ENCODE measurements at regions not wholly inside any gene's neighbourhood (a gene's known extent, or its start where the extent isn't known, plus 50 kb on each side); places are given as distances from the start of the nearest gene placed in this dataset.

GRCh38 chr18:60112369-60112768, 212.6 kb downstream of the PMAIP1 start:
- no peaks in the 10 kb centered on the region for H4K20me1 ChIP-seq (ENCODE audit: insufficient read depth)
- CTCF ChIA-PET = no interaction called here
- POLR2A ChIA-PET = no interaction called here
- TF ChIP-seq EP300 (IDR thresholded peaks at IDR 0.05; ENCODE audit: borderline replicate concordance in 1 of 2, low read depth in 1 of 2, low read length in 1 of 2) = no peak
- no peak for TF ChIP-seq CHD2 (IDR thresholded peaks at IDR 0.05; ENCODE audit: low read length, partially characterized antibody)
- no peak for TF ChIP-seq MXI1 (IDR thresholded peaks at IDR 0.05; ENCODE audit: low read depth, low read length)
- TF ChIP-seq PBX3 (IDR thresholded peaks at IDR 0.05) = no peak
- TF ChIP-seq FOXJ3 (CRISPR knock-in tag; IDR thresholded peaks at IDR 0.05) = no peak
- TF ChIP-seq GABPA (IDR thresholded peaks at IDR 0.05; ENCODE audit: low read depth) = no peak
- TF ChIP-seq JUND (IDR thresholded peaks at IDR 0.05) = no peak
- TF ChIP-seq IRF3 (IDR thresholded peaks at IDR 0.05; ENCODE audit: low read depth, low read length) = no peak
- no peak for TF ChIP-seq NRF1 (IDR thresholded peaks at IDR 0.05; ENCODE audit: low read depth, low read length)
- no peaks in the 10 kb centered on the region for H3K36me3 ChIP-seq (replicated peaks in 1 of 2; ENCODE audit: control insufficient read depth in 1 of 2, insufficient read depth in 2 of 2, low read length in 1 of 2)
- no peak for DNase-seq
- H3K4me3 ChIP-seq (ENCODE audit: low read depth in 2 of 2, low read length in 1 of 2) = no peak overlapping the region
- H3K27me3 ChIP-seq (ENCODE audit: insufficient read depth) = no peaks in the 10 kb centered on the region
- H3K4me1 ChIP-seq (ENCODE audit: control insufficient read depth in 1 of 2, insufficient read depth in 2 of 2, low read depth in 1 of 2, low read length in 1 of 2) = no peaks in the 10 kb centered on the region
- H3K27ac ChIP-seq (ENCODE audit: low read depth in 2 of 2, low read length in 1 of 2) = no peak overlapping the region
- 89% methylated on average over 5 of the region's 5 CpGs for WGBS (ENCODE audit: low lambda C conversion rate)
- no peaks in the 10 kb centered on the region for H3F3A ChIP-seq (replicated peaks; ENCODE audit: insufficient read depth)
- no peaks in the 10 kb centered on the region for H3K9me3 ChIP-seq
- no peak overlapping the region for H3K4me2 ChIP-seq
- no peaks in the 10 kb centered on the region for H3K9me2 ChIP-seq
- H3K79me2 ChIP-seq (ENCODE audit: insufficient read depth) = no peaks in the 10 kb centered on the region; the same call in 1 of the 2 replicates
- H3K9ac ChIP-seq = no peak overlapping the region
- no peak overlapping the region for H2AFZ ChIP-seq (ENCODE audit: low read depth)

- Histone ChIP-seq H3K27me3 (ENCODE audit: insufficient read depth) (no peaks in the 10 kb centered on the region), H3K9ac (no peak overlapping the region), H3F3A (replicated peaks; ENCODE audit: insufficient read depth) (no peaks in the 10 kb centered on the region), H3K4me1 (ENCODE audit: control insufficient read depth in 1 of 2, insufficient read depth in 2 of 2, low read depth in 1 of 2, low read length in 1 of 2) (no peaks in the 10 kb centered on the region), H3K79me2 (ENCODE audit: insufficient read depth) (no peaks in the 10 kb centered on the region; the same call in 1 of the 2 replicates), H3K36me3 (replicated peaks in 1 of 2; ENCODE audit: control insufficient read depth in 1 of 2, insufficient read depth in 2 of 2, low read length in 1 of 2) (no peaks in the 10 kb centered on the region), H3K27ac (ENCODE audit: low read depth in 2 of 2, low read length in 1 of 2) (no peak overlapping the region), H4K20me1 (ENCODE audit: insufficient read depth) (no peaks in the 10 kb centered on the region), H3K4me3 (ENCODE audit: low read depth in 2 of 2, low read length in 1 of 2) (no peak overlapping the region), H2AFZ (ENCODE audit: low read depth) (no peak overlapping the region), H3K9me2 (no peaks in the 10 kb centered on the region), H3K4me2 (no peak overlapping the region), H3K9me3 (no peaks in the 10 kb centered on the region)
- WGBS (ENCODE audit: low lambda C conversion rate) = 86% methylated on average over 2 of the region's 2 CpGs
- POLR2A ChIA-PET = no interaction called here
- CTCF ChIA-PET = no interaction called here
- no peak for DNase-seq
- TF ChIP-seq CTCF (IDR thresholded peaks at IDR 0.05) = no peak
- TF ChIP-seq NFIC (IDR thresholded peaks at IDR 0.05; ENCODE audit: borderline replicate concordance) = no peak
- TF ChIP-seq EZH2phosphoT487 (IDR thresholded peaks at IDR 0.05; ENCODE audit: borderline replicate concordance, low read depth) = no peak
- no peak for TF ChIP-seq FOXM1 (IDR thresholded peaks at IDR 0.05; ENCODE audit: low read depth)
- no peak for TF ChIP-seq REST (IDR thresholded peaks at IDR 0.05; ENCODE audit: low read depth, low read length)
- TF ChIP-seq RFX5 (IDR thresholded peaks at IDR 0.05; ENCODE audit: low read length) = no peak
- no peak for TF ChIP-seq RXRA (IDR thresholded peaks at IDR 0.05; ENCODE audit: borderline replicate concordance, low read depth)
- TF ChIP-seq GABPA (IDR thresholded peaks at IDR 0.05; ENCODE audit: low read depth) = no peak
- no peak for TF ChIP-seq IRF3 (IDR thresholded peaks at IDR 0.05; ENCODE audit: low read depth, low read length)
- TF ChIP-seq ZBTB33 (IDR thresholded peaks at IDR 0.05; ENCODE audit: borderline replicate concordance, low read depth) = no peak
Observed at GRCh38 chr18:60111525-60111924, 211.7 kb downstream of the PMAIP1 start.
